ENCODE measurements at regions not wholly inside any gene's neighbourhood (a gene's known extent, or its start where the extent isn't known, plus 50 kb on each side); places are given as distances from the start of the nearest gene placed in this dataset.

DNA sequence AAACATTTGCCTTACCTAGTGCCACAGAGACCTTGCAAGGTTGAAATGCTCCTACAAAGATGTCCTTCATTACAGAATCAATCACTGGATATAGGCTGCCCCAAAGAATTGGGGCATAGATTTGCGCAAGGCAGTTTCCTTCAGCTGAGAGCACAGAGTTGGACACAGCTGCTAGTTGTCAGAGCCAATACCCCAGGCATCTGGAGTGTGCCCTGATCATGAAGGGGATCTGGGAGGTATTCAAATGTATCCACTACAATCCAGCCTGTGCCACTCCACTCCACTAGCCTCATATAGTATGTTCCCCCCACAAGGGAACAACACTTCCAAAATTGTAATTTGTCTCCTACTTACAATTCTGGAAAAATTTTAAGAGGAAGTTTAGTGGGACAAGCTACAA is 62.3 kb upstream of the ITPRID2 start:
- Histone ChIP-seq H3T11ph (ENCODE audit: low read length) (no peak overlapping the region), H3K27ac (ENCODE audit: insufficient read length, low read depth, low read length) (no peak overlapping the region), H3K9me3 (ENCODE audit: control insufficient read depth, low read depth, low read length) (no peaks in the 10 kb centered on the region), H3K23ac (ENCODE audit: insufficient read length, low read depth, low read length) (no peak overlapping the region), H2BK15ac (ENCODE audit: low read depth, low read length) (no peak overlapping the region; the same call in 1 of the 2 replicates), H2BK120ac (ENCODE audit: low read depth, low read length, poor library complexity, severe bottlenecking) (no peak overlapping the region), H3K18ac (ENCODE audit: insufficient read length, low read depth, low read length) (no peak overlapping the region), H4K5ac (ENCODE audit: insufficient read length, low read depth, low read length) (no peak overlapping the region), H2BK20ac (ENCODE audit: low read depth, low read length, poor library complexity, severe bottlenecking) (no peak overlapping the region), H4K91ac (ENCODE audit: insufficient read length, low read depth, low read length) (no peak overlapping the region), H2BK12ac (ENCODE audit: insufficient read length, low read depth, low read length) (no peak overlapping the region), H3K79me1 (ENCODE audit: insufficient read depth, low read depth, low read length, poor library complexity, severe bottlenecking) (no peaks in the 10 kb centered on the region), H3K14ac (ENCODE audit: insufficient read depth, low read length) (no peak overlapping the region), H2BK5ac (ENCODE audit: insufficient read length, low read length) (no peak overlapping the region), H2AK5ac (ENCODE audit: insufficient read length, low read length) (no peak overlapping the region), H3K79me2 (ENCODE audit: insufficient read depth, low read length) (no peaks in the 10 kb centered on the region), H3K4me2 (ENCODE audit: insufficient read depth, insufficient read length, low read length) (no peak overlapping the region), H3K56ac (ENCODE audit: insufficient read length, low read depth, low read length) (no peak overlapping the region), H3K4ac (ENCODE audit: low read depth, low read length) (no peak overlapping the region), H3K23me2 (ENCODE audit: insufficient read length, low read depth, low read length, poor library complexity, severe bottlenecking) (no peaks in the 10 kb centered on the region), H3K27me3 (ENCODE audit: insufficient read depth, low read length) (no peaks in the 10 kb centered on the region), H4K20me1 (ENCODE audit: control insufficient read depth, insufficient read depth, insufficient read length) (no peaks in the 10 kb centered on the region), H3K9ac (ENCODE audit: extremely low read depth, insufficient read length, low read length) (no peak overlapping the region), H2AFZ (ENCODE audit: low read length) (no peak overlapping the region), H4K8ac (replicated peaks; ENCODE audit: insufficient read length, low read depth, low read length) (no peak overlapping the region), H3K4me1 (ENCODE audit: insufficient read depth, low read length) (no peaks in the 10 kb centered on the region)
- no peaks in the 10 kb centered on the region for H3K9me3 Mint-ChIP-seq
- peak overlapping the region in 1 of 3 experiments; percentile 45; a peak in 1 of 7 replicates for H3K27ac Mint-ChIP-seq
- no CpG with 5 or more reads among the region's 1 CpG for WGBS (ENCODE audit: extremely low coverage, insufficient read length, low lambda C conversion rate)
- no peaks in the 10 kb centered on the region; the same call in 1 of the 2 replicates for H3K27me3 Mint-ChIP-seq (ENCODE audit: low read depth)
- DNase-seq: no peak
- no peaks in the 10 kb centered on the region; a peak in 1 of 7 replicates for H3K36me3 Mint-ChIP-seq (ENCODE audit: insufficient read depth in 1 of 3, low read depth in 3 of 3)
- no peaks in the 10 kb centered on the region for H3K4me1 Mint-ChIP-seq
- no peak overlapping the region for H3K4me3 Mint-ChIP-seq
- TF ChIP-seq, protein P1, sequence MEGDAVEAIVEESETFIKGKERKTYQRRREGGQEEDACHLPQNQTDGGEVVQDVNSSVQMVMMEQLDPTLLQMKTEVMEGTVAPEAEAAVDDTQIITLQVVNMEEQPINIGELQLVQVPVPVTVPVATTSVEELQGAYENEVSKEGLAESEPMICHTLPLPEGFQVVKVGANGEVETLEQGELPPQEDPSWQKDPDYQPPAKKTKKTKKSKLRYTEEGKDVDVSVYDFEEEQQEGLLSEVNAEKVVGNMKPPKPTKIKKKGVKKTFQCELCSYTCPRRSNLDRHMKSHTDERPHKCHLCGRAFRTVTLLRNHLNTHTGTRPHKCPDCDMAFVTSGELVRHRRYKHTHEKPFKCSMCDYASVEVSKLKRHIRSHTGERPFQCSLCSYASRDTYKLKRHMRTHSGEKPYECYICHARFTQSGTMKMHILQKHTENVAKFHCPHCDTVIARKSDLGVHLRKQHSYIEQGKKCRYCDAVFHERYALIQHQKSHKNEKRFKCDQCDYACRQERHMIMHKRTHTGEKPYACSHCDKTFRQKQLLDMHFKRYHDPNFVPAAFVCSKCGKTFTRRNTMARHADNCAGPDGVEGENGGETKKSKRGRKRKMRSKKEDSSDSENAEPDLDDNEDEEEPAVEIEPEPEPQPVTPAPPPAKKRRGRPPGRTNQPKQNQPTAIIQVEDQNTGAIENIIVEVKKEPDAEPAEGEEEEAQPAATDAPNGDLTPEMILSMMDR (conservative IDR thresholded peaks at IDR 0.05): no peak

Measured in H9 (cell line).